Kidney glomerular epithelial cell (primary cell): ENCODE measurements at regions not wholly inside any gene's neighbourhood (a gene's known extent, or its start where the extent isn't known, plus 50 kb on each side); places are given as distances from the start of the nearest gene placed in this dataset.
A peak's percentile ranks its signal among the peaks of the same experiment; 100 is the strongest.

Source experiments
- DNase-seq: peaks from one replicate; lab custom pipeline; 2025; lab: John Stamatoyannopoulos, UW

DNA sequence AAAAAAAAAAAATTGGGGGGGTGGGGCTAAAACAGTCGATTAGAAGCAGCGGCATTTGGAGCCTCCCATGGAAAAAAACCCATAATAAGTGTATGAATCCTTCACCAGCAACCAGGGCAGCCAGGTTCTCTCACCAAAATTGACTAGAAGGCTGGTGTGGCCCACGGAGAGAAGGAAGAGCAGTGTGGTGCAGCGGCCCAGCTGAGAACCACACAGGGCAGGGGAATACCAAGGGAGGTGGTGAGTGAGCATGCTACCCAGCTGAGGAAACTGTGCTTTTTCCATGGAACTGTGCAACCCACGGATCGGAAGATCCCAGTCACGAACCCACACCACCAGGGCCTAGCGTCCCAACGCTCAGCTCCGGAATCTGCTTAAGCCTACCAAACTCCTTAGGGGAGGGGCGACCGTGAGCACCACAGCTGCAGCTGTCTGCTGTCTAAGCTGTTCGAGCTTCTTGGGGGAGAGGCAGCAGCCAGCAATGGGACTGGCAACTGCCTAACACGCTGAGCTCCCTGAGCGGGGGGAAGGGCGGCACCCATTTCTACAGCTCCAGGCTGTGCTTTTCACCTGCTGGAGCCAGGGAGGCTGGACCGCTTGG is 1037.2 kb upstream of the ACVR2A start:
- DNase-seq = no peak

DNA sequence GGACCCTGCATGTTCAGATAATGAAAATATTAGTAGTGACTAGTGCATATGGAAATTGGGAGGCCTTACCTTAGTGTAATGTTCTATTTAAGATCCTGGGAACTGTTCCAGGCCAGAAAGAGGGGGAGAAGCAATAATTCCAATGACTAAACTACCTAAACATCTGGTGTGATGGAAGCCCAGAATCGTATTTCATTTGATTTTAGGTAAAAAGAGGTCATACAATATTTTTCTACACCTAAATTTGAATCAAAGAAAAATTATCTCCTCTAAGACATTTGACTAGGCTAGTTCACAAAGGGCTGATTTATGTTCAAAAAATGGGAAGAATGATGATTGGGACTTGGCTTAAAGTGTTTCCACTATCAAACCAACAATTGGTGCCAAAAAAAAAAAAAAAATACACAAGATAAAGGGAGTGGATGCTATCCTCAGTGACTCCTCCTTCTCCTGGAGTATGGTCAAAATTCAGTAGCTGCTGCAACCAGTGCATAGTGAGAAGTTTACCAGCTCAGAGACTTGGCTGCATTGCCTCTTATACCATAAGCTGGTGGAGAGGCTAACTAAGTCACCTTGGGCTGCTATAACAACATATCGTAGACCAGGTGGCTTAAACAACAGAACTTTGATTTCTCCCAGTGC is 1038.3 kb upstream of the ACVR2A start:
- DNase-seq = no peak

DNA sequence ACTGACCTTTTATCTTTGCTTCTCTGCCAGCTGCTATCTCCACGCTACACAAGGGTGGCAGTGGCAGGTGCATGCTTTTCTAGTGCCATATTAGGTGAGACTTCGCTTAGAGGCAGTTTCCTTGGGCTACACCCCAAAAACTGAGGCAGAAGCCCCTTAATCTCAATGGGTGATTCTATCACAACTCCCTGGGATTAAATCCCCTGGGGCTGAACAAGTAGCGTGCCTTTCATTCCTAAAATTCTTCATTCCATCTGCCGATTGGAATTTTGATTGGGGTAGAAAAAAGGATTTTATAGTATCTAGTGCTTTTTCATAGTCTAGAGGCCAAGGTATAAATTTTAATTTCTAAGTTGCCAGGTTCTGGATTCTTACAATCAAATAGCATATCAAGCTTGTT is 1040.5 kb upstream of the ACVR2A start:
- no peak for DNase-seq

DNA sequence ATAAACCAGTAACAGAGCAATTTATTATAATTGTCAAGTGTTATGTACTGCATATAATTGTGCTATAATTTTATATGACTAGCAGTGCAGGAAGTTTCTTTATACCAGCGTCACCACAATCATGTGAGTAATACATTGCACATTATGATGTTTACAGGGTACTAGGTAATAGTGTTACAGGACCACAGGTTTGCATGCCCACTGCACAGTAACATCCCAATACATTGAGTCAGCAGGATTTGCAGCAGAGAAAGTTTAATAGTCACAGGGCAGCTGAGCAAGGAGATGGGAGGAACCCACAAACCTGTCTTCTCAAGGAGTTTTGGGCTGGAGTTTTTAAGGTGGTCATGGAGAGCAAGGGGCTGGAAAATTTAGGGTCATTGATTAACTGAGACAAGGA is 1042.9 kb upstream of the ACVR2A start:
- DNase-seq = no peak

DNA sequence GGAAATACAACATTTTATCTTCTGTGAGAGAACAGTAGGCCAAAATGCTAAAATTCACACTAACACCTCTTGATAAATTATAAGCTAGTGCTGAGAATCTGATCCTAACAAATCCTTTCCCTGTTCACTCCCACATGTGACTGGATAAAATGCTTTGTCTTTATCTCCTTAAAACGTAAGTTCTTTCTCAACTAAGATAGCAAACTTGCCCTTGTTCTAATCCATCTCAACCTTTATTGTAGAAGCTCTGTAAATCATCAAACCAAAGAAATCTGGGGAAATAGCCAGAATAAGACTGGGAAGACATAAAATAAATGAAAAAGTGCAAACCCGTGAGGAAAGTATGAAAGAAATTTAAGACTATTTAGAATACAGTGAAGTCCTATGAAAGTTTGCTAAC is 1058.4 kb upstream of the ACVR2A start:
- no peak for DNase-seq

DNA sequence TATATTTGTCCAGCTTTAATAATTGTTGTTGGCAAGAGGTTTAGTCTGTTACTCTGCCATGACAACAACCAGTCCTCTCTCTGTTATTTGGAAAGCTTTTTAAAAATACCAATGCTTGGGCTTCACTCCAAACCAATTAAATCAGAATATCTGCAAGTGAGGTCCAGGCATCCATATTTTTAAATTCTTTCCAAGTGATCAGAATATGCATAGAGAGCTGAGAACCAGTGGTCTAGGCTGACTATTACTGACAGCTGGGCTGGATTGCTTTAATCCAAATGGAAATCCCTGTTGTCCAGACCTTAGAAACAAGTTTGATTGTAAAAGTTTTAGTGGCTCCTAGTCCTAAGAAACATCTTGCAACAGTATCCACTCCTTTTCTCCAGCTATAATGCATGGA is 1059.7 kb upstream of the ACVR2A start:
- no peak for DNase-seq

DNA sequence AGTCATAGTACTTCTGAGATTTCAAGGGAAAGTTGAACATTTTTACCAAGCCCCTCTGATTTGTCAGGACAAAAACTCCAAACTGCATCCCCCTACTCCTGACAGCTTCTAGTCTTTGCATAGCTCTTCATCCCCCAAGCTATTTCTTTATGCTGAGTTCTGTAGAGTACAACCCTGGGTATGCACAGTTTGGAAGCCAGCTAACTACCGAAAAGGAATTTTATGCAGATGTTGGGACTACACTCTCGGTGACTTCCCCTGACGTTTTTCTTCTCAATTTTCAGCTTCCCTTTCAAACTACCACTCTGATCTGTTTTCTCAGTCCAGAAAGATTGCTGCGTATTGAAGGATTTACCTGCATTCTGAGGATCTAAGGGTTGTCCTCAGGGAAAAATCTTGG is 1060.2 kb upstream of the ACVR2A start:
- no peak for DNase-seq

DNA sequence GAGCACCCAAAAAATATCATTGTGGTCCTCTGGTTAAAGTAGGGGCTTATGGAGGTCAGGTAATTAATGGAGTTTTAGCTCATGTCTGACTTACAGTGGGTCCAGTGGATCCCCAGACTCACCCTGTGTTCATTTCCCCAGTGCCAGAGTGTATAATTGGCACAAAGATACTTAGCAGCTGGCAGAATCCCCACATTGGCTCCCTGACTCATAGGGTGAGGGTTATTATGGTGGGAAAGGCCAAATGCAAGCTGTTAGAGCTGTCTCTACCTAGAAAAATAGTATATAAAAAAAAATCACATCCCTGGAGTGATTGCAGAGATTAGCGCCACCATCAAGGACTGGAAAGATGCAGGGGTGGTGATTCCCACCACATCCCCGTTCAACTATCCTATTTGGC is 1067.6 kb upstream of the ACVR2A start:
- no peak for DNase-seq

DNA sequence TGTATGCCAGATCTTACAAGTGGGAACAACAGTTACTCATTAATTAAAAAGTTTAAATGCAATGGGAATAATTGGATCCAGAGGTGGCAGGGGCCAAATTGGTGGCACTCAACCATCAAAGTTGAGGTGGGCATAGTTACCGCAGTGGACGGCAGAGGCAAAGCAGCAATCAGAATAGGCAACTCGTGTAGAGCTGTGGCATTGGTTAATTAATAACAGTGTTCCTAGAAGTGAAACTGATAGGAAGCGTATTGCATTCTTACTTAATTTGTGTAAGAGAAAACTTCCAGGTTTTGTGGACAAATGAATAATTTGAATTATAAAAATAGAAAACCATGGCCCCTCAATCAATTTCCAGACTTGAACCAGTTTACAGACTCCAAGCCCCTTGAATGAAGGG is 1068.2 kb upstream of the ACVR2A start:
- DNase-seq = peak; percentile 28

DNA sequence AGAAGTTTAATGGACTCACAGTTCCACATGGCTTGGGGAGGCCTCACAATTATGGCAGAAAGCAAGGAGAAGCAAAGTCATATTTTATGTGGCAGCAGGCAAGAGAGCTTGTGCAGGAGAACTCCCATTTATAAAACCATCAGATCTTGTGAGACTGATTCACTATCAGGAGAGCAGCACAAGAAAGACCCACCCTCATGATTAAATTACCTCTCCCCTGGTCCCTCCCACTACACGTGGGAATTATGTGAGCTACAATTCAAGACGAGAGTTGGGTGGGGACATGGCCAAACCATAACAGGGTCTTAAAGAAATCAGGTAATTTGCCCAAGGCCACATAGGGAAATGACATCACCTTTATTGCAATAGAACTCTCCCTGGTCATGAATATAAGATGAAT is 1073.3 kb upstream of the ACVR2A start:
- no peak for DNase-seq

DNA sequence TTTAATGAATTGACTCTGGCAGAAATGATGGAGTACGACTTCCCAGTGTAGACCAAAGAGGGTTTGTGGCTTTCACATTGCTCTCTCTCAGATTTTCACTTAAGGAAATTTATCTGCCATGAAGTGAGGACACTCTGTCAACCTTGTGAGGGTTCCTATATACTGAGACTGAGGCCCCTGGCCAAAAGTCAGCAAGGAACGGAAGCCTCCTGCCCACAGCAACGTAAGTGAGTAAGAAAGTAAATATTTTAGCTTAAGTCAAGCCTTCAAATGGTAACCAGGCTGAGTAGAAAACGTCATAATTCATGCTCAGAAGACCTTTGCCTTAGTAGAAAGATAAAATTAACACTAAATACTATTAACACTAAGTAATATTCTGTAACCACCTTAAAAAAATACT is 1080.5 kb upstream of the ACVR2A start:
- DNase-seq = no peak

DNA sequence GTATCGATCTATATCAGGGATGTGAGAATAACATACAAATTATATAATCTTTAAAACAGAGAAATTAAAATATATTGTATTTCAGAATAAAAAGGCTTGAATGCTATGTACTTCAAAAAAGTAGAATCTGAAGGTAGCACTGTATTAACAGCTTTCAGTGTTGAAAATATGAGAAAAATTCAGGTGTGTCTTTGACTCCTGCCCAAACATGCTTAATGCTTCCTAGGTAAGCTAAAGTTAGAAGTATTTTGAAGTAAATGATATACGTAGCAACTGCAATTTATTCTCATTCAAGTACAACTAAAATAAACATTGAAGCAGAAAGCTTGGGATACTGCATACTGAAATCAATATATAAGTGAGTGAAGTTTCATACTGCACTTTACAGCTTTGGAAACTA is 1082.0 kb upstream of the ACVR2A start:
- no peak for DNase-seq

DNA sequence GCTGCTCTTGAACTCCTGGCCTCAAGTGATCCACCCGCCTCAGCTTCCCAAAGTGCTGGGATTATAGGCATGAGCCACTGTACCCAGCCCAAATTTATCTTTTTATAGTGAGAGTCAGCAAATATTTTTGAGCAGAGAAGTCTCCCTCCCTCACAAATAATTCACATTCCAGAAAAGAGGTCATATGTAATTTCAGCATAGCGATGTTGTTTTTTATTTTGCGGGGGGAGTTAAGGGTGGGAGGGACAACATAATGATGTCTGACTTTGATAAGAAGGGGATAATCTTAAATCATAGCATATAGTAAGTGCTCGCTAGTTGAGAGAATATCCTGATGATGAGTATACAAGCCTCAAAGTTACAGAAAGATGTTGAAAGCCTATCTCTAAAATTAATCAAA is 1090.2 kb upstream of the ACVR2A start:
- peak; percentile 8 for DNase-seq

DNA sequence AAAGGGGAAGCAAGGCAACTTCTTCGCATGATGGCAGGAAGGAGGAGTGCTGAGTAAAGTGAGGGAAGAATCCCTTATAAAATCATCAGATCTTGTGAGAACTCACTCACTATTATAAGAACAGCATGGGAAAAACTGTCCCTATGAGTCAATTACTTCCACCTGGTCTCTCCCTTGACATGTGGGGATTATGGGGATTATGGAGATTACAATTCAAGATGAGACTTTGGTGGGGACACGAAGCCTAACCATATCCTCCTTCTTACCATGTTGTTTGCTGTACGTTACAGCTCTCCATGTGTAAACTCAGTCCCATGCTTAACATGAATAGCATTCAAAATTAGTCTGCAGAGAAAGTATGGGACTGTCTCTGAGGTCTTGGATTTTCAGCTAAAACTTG is 1096.8 kb upstream of the ACVR2A start:
- no peak for DNase-seq

DNA sequence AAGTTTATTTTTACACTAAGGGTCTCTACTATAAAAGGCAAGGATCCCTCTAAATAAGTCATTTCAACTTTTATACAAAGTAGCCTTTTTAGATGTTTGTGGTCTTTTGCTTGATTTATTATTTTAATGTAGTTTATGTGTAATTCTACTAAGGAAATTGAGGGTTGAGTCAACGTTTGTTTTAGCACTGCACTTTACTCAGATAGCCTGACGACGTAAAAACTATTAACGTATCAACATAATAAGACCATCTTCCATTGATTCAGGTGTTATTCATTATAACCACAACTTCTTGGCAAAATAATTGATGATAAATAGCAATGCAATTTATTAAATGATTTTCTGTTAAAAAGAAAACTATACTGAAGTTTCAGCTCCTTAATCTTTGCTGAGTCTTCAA is 1103.6 kb upstream of the ACVR2A start:
- DNase-seq = no peak

DNA sequence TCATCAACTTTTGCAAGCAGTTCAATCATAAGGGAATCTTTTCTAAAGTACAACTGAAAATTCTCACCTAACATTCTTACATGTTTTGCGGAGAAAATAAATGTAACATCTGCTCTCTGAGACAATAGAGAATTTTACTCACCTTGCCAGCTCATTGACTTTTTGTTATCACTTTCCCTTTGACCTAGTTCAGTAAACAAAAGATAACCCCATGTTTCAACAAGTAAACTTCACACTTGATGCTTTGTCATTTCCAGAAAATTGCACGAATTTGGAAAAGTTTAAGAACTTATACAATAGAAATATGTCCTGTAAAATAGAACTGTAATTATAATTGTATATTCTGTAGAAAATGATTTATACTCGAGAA is 1110.0 kb upstream of the ACVR2A start:
- no peak for DNase-seq

DNA sequence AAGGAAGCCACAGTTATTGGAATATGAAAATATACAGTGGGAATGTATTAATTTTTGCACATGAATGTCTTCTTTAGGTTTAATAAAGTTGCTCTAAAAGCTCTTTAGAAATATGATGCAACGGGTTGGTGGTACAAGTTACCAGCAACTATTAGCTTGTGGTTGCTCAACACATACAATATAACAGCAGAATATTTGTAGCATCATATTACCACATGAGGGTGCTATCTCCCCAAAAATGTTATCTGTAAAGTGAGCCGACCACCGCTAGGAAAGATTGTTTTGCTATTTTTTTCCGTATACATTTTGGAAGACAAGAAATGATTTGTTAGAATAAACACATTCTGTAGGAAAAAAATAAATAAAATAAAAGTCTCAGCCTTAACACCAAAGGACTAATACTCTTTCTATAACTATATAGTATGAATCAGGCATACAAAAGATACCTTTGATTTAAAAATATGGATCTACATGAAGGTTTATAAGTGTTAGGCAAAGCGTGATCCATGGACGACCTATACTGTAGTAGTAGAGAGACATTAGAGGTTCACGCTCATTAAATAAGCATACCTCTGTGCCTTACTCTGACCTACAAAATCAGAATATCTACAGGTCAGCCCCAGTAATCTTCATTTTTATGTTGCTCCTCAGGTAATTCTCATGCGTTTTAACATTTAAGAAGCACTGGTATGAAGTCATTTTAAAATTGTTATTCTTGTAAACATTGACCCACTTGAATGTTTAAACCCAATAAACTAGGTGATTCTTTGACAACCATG is 1110.6 kb upstream of the ACVR2A start:
- DNase-seq = peak; percentile 51

DNA sequence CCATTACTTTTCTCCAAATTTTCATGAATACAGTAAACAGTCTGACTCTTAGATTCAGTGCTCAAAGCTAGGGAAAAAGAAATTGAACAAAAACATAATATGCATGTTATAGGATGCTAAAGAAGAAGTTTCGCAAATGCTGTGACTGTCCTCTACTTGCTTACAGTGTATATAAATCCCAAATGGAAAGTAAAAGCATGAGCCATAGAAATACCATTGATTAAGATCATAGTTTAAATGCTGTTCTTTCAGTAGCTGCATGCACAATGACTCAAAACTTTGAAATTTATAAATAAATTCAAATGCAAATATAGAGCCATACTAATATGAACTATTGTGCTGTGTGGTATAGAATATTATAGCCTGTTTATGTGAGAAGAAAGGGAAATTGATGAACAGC is 1113.9 kb upstream of the ACVR2A start:
- no peak for DNase-seq

DNA sequence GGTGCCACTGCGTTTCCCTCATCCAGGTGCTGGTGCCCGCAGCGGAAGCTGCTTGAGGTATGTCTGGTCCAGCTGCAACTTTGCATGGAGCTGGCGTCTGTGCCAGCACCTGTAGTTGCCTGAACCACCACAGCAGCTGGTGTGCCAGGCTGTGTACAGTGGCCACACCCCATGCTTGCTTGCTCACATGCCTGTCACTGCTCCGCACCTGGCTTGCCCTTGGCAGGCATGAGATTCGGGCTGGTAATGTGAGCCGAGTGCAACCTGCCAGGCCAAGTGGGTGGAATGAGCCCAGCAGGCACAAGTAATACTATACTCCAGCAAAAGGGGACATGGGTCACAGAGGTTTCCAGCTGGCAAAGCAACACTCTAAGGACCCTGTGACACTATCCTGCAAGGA is 1123.3 kb upstream of the ACVR2A start:
- no peak for DNase-seq

DNA sequence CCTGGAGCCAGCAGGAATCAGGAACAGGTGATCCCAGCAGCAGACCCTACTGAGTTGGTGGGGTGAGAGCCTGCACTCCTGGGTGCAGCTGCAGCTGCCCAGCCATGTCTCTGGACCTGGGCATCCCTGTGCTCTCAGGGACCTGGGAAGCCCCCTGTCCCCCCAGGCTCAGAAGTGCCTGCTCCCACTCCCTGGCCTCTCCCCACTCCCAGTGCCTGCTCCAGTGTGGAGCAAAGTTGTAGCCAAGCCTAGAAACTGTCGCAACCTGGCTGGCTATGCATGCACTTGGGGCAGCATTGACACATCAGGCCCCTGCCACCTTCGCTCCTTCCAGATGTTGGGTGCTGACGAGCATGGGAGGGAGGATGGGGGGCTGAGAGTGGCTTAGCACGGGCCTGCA is 1124.7 kb upstream of the ACVR2A start:
- no peak for DNase-seq

DNA sequence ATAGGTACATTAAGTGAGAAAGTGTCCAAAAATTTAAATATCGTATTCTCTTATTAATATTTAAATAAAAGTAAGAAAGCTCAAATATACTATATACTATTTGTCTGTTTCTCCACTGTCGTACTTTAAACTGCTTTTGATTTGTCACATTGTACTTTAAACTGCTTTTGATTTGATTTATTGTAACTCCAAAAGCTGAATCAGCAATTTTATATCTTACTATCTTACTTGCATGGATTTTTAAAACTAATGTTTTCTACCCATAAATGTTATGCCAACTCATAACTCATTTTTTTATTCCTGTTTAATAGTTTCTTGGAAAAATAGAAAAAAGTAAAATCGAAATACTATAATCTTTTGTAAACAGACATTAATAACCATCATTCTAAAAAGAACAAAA is 1128.2 kb upstream of the ACVR2A start:
- DNase-seq = no peak

DNA sequence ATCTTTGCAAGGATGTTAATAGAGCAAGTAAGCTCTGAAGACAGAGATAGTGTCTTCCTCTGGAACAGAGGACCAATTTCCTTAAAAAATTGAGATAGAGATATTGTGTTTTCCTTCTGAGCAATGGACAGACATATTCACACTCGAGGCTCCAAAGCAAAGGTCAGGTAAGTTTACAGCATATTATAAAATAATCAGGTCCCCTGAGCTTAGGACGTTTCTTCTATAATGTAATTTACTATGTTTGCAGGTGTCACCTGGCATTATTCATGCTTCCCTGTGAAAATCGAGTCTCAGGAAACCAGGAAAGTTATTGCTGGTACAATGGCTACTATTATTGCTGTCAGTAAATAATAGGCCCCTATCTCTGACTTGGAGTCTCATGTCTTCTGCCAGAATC is 1135.8 kb upstream of the ACVR2A start:
- no peak for DNase-seq

DNA sequence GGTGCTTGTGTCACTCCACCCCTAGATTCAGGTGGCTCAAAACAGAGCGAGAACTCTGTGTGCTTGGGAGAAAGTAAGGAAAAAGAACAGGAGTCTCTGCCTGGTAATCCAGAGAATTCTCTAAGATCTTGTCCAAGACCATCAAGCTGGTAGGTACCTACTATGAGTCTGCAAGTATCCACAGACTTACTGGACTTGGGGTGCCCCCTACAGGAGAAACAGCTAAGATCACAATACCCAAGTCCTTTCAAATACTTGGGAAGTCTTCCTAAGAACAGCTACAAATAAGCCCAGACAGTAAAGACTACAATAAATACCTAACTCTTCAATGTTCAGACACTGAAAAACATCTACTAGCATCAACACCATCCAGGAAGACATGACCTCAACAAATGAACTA is 1143.6 kb upstream of the ACVR2A start:
- DNase-seq = no peak

DNA sequence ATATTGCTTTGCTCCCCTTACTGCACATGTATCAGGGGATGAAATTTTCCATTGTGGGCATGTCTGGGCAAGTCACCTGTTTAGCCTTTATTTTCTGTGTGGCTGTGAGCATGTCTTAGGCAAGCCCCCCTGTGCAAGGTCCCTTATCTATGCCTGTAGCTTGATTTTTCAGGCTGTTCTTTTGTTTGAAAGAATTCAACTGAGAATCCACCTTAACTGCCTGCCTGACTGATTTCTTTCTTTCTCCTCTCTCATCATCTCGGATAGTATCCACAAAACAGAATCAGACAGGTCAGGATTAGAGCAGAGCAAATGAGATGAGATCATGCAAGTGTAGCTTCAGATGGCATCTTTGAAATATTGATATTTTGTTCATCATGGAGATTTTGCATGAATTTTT is 1147.5 kb upstream of the ACVR2A start:
- DNase-seq = no peak
